Mesothelial cell of epicardium (in vitro differentiated cells): ENCODE measurements at regions not wholly inside any gene's neighbourhood (a gene's known extent, or its start where the extent isn't known, plus 50 kb on each side); places are given as distances from the start of the nearest gene placed in this dataset.

Source experiments
- DNase-seq, 2 experiments: peaks; one replicate each; pipeline ENCODE4 v3.0.0; 2021; ENCODE audit warnings: low spot score in 2 of 2; ENCODE audit not compliant: unreplicated experiment in 2 of 2
- H3K27ac Mint-ChIP-seq: 2 replicates; pipeline ENCODE4 v1.8.0; 2021; ENCODE audit warnings: mixed read lengths
- H3K27me3 Mint-ChIP-seq: 2 replicates; pipeline ENCODE4 v1.8.0; 2021; ENCODE audit warnings: low read depth, mixed read lengths
- H3K36me3 Mint-ChIP-seq: 2 replicates; pipeline ENCODE4 v1.8.0; 2021; ENCODE audit warnings: mixed read lengths
- H3K4me1 Mint-ChIP-seq: 2 replicates; pipeline ENCODE4 v1.8.0; 2021; ENCODE audit warnings: mixed read lengths
- H3K4me3 Mint-ChIP-seq: 2 replicates; pipeline ENCODE4 v1.8.0; 2021; ENCODE audit warnings: mild to moderate bottlenecking, moderate library complexity, mixed read lengths
- H3K9me3 Mint-ChIP-seq: 2 replicates; pipeline ENCODE4 v1.8.0; 2021; ENCODE audit warnings: mixed read lengths
- CTCF ChIP-seq: fragments of 200-600 bp; sonication (generic); IDR thresholded peaks from one replicate; pipeline ENCODE4 v1.5.0; 2021; ENCODE audit warnings: antibody characterized with exemption; ENCODE audit not compliant: unreplicated experiment

GRCh38 chr15:77818484-77819047, 185.9 kb upstream of the LINGO1 start:
- Mint-ChIP-seq H3K4me1 (peaks cover 2% of the 10 kb centered on the region), H3K4me3 (peak overlapping the region; percentile 56), H3K27ac (no peak overlapping the region), H3K9me3 (no peaks in the 10 kb centered on the region), H3K27me3 (peaks cover 72% of the 10 kb centered on the region), H3K36me3 (no peaks in the 10 kb centered on the region)
- no peak for TF ChIP-seq CTCF
- DNase-seq = no peak

DNA sequence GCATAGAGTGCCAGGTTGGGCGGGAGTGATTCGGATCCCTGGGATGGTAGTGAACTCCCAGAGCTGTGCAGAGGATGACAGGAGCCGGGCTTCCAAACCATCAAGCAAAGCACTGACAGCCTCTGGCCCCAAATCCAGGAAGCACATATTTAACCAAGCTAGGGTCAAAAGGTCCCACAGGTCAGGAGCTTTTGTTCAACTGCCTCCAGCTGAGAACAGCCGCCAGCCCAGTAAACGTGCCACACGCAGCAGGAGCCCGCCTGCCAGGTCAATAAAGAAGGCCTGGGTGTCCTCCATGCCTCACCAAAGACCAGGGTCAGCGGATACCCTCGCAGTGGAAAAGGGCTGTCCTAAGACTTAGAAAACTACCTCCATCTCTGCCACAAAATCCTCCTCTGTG, 184.7 kb upstream of the LINGO1 start:
- H3K36me3 Mint-ChIP-seq = no peaks in the 10 kb centered on the region
- DNase-seq = no peak
- H3K27ac Mint-ChIP-seq = no peak overlapping the region
- H3K4me3 Mint-ChIP-seq = peak overlapping the region; percentile 56
- H3K4me1 Mint-ChIP-seq = peaks cover 2% of the 10 kb centered on the region
- no peak for TF ChIP-seq CTCF
- no peaks in the 10 kb centered on the region for H3K9me3 Mint-ChIP-seq
- peaks cover 63% of the 10 kb centered on the region for H3K27me3 Mint-ChIP-seq

- Mint-ChIP-seq H3K4me3 (no peak overlapping the region), H3K9me3 (no peaks in the 10 kb centered on the region), H3K4me1 (peaks cover 2% of the 10 kb centered on the region), H3K36me3 (no peaks in the 10 kb centered on the region), H3K27me3 (peaks cover 59% of the 10 kb centered on the region), H3K27ac (no peak overlapping the region)
- no peak for TF ChIP-seq CTCF
- no peak for DNase-seq
Measured at GRCh38 chr15:77816983-77817382, 184.3 kb upstream of the LINGO1 start.

DNA sequence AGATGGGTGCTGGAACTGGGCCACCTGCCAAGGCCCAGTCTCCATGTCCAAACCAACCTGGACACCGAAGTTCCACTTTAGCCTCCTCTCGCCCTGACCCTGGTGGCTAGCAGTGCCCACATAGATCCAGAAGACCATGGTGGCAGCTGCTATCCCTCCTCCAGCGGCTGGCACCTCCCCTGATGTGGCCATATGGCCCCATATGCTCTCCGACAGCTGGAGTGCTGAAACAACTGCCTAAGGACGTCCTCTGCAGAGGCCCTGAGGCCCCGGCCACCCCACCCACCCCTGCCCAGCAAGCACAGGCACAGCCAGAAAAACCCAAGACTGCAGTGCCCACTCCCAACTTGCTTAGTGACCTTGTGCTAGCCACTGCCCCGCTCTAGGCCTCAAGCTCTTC, 182.3 kb upstream of the LINGO1 start:
- no peak overlapping the region for H3K4me3 Mint-ChIP-seq
- TF ChIP-seq CTCF = no peak
- H3K36me3 Mint-ChIP-seq = no peaks in the 10 kb centered on the region
- no peaks in the 10 kb centered on the region for H3K4me1 Mint-ChIP-seq
- peaks cover 41% of the 10 kb centered on the region for H3K27me3 Mint-ChIP-seq
- H3K27ac Mint-ChIP-seq = no peak overlapping the region
- DNase-seq = no peak
- no peaks in the 10 kb centered on the region for H3K9me3 Mint-ChIP-seq

DNA sequence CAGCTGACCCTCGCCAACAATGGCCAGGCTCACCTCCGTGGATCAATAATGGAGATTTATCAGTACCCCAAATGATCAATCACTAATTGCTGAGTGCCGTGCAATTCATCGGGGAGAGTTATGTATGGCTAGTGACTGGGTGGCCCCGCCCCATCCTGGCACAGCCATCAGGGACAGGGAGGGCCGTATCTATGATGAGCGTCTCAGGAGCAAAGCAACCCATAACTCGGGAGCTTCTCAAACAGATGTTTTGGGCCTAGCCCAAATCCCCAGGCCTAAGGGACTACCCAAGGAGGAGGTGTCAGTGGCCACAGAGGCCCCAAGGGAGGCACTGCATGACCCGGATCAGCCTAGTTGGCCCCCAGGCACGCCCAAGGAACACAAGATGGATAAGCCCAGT, 180.0 kb upstream of the LINGO1 start:
- H3K36me3 Mint-ChIP-seq = no peaks in the 10 kb centered on the region
- no peak for TF ChIP-seq CTCF
- peaks cover 27% of the 10 kb centered on the region for H3K27me3 Mint-ChIP-seq
- no peak overlapping the region for H3K4me3 Mint-ChIP-seq
- H3K4me1 Mint-ChIP-seq = no peaks in the 10 kb centered on the region
- no peak overlapping the region for H3K27ac Mint-ChIP-seq
- no peak for DNase-seq
- H3K9me3 Mint-ChIP-seq = no peaks in the 10 kb centered on the region

DNA sequence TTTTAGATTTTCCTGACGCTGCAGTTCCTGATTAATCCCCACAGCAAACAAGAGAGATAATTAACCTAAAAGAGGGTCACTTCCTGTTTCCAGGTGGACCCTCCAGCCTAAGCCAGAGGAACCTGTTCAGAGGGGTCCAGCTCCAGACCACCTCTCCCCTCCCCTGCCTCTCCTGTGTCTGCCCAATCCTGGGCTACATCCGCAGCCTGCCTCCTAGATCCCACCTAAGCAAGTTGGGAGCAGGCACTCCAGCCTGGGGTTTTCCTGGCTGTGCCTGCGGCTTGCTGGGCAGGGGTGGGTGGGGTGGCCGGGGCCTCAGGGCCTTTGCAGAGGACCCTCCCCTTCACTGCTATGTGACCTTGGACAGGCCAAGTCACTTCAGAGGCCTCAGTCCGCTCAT, 178.6 kb upstream of the LINGO1 start:
- no peak for DNase-seq
- peaks cover 13% of the 10 kb centered on the region for H3K27me3 Mint-ChIP-seq
- H3K4me3 Mint-ChIP-seq = no peak overlapping the region
- no peaks in the 10 kb centered on the region for H3K36me3 Mint-ChIP-seq
- no peaks in the 10 kb centered on the region for H3K4me1 Mint-ChIP-seq
- no peak for TF ChIP-seq CTCF
- no peaks in the 10 kb centered on the region for H3K9me3 Mint-ChIP-seq
- no peak overlapping the region for H3K27ac Mint-ChIP-seq
